Hepatocyte (in vitro differentiated cells): ENCODE measurements at regions not wholly inside any gene's neighbourhood (a gene's known extent, or its start where the extent isn't known, plus 50 kb on each side); places are given as distances from the start of the nearest gene placed in this dataset.

Experiments
- CTCF ChIP-seq: fragments of 200-600 bp; sonication (generic); IDR thresholded peaks from 2 replicates; pipeline ENCODE4 v1.5.1; 2016; ENCODE audit warnings: antibody characterized with exemption, mild to moderate bottlenecking; ENCODE audit not compliant: poor library complexity
- EZH2phosphoT487 ChIP-seq: fragments of 200-600 bp; sonication (generic); IDR thresholded peaks from one replicate; pipeline ENCODE4 v1.6.1; 2018; ENCODE audit warnings: antibody characterized with exemption, mild to moderate bottlenecking, low read depth, moderate library complexity; ENCODE audit not compliant: unreplicated experiment, severe bottlenecking

DNA sequence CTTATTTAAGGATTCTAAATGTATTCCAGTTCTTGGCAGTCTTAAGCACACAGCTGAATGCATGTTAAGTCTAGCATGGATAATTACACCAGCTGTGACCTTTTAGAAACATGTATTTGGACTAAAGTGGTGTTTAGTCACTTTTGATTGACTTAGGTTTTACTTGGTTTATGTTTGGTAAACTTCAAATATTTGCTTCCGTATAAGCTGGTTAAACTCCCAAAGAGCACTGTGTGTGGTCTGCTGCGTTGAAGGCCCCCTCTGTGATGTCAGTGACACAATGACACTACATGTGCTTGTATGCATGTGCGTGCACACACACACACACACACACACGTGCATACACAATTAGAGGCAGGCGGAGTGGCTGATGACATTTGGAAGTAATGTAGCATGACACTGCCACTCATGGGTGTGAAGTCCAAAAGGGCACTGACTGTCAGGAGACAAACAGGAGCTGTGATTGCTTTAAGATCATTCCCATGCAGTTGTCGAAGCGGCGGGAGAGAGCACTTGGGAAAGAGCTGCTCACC, 156.1 kb upstream of the CDH13 start:
- TF ChIP-seq CTCF = no peak
- no peak for TF ChIP-seq EZH2phosphoT487
